Stomach (tissue), 8 donors: ENCODE measurements at regions not wholly inside any gene's neighbourhood (a gene's known extent, or its start where the extent isn't known, plus 50 kb on each side); places are given as distances from the start of the nearest gene placed in this dataset.

Experiments used
- DNase-seq, 2 donors: peaks; one replicate each; pipeline versions ENCODE4 v3.0.0 to v3.0.0-alpha.2; 2013 to 2019
- H3K27ac ChIP-seq, 5 donors: fragments of 200-600 bp in 4 of 5; sonication (generic) in 4 of 5; one replicate each; pipeline ENCODE4 v1.5.1; 2013 to 2019; ENCODE audit warnings: mild to moderate bottlenecking in 1 of 5, moderate library complexity in 1 of 5
- H3K27me3 ChIP-seq, 3 donors: fragments of 200-600 bp; sonication (generic); one replicate each; pipeline ENCODE4 v1.5.1; 2017 to 2019; ENCODE audit warnings: mixed run types in 1 of 3
- H3K36me3 ChIP-seq, 4 donors: fragments of 200-600 bp; sonication (generic); 1 replicate in 3 of 4; 2 replicates in 1 of 4; pipeline ENCODE4 v1.5.1; 2016 to 2019
- H3K4me1 ChIP-seq, 4 donors: fragments of 200-600 bp; sonication (generic); one replicate each; pipeline ENCODE4 v1.5.1; 2016 to 2019
- H3K4me3 ChIP-seq, 4 donors: fragments of 200-600 bp; sonication (generic) in 3 of 4; one replicate each; pipeline ENCODE4 v1.5.1; 2016 to 2019; ENCODE audit warnings: mild to moderate bottlenecking in 1 of 4
- H3K9me3 ChIP-seq, 4 donors: fragments of 200-600 bp; sonication (generic); one replicate each; pipeline ENCODE4 v1.5.1; 2016 to 2019
- CTCF ChIP-seq, 7 experiments: fragments of 450-650 bp in 4 of 7; fragments of 200-600 bp in 3 of 7; sonication (generic) in 3 of 7; IDR thresholded peaks; one replicate each; pipeline ENCODE4 v1.5.1; 2016 to 2019; ENCODE audit warnings: antibody characterized with exemption in 7 of 7, control low read depth in 2 of 7, mild to moderate bottlenecking in 1 of 7
- EP300 ChIP-seq: sonication (generic); formaldehyde crosslinking; IDR thresholded peaks from one replicate; pipeline ENCODE4 v1.6.1; 2017; ENCODE audit warnings: antibody characterized with exemption
- POLR2A ChIP-seq, 4 donors: fragments of 450-650 bp; IDR thresholded peaks; one replicate each; pipeline ENCODE4 v1.6.1; 2016; ENCODE audit warnings: antibody characterized with exemption in 4 of 4, control low read depth in 2 of 4, mild to moderate bottlenecking in 1 of 4, moderate library complexity in 1 of 4
- POLR2AphosphoS5 ChIP-seq, 3 donors: sonication (generic); formaldehyde crosslinking; IDR thresholded peaks; one replicate each; pipeline ENCODE4 v1.6.1; 2016; ENCODE audit warnings: antibody characterized with exemption in 3 of 3
- WGBS, 5 donors: extraction: QIAGEN DNeasy Blood & Tissue Kit in 3 of 5; methylation state at CpG; one replicate each; pipeline versions ENCODE4 v1.1.5 to v1.1.7; 2013 to 2018; 5-methylcytosine and 5-hydroxymethylcytosine counted together
- intact Hi-C: fragments of 100-400 bp; cut with DNase I; formaldehyde crosslinking; loops from one replicate; pipeline ENCODE4 v1.15.1; 2023; ENCODE audit warnings: low total_unique reads
- donor health status: healthy with polysubstance abuse.
- donor health status: Bipolar disorder and iron deficiency.
- donor health status: healthy.

GRCh38 chr16:16865374-16865773, 486.4 kb downstream of the NPIPA7 start:
- no peak overlapping the region for H3K27ac ChIP-seq
- intact Hi-C loops = no loop called here
- TF ChIP-seq POLR2AphosphoS5 (IDR thresholded peaks at IDR 0.05) = no peak
- TF ChIP-seq EP300 = no peak
- TF ChIP-seq CTCF (IDR thresholded peaks at IDR 0.05) = no peak
- no peak for TF ChIP-seq POLR2A (IDR thresholded peaks at IDR 0.05)
- H3K9me3 ChIP-seq = no peaks in the 10 kb centered on the region
- H3K27me3 ChIP-seq = peaks cover 0 to 20% (median 0%) of the 10 kb centered on the region in 3 donors
- H3K4me1 ChIP-seq = no peaks in the 10 kb centered on the region
- DNase-seq = no peak
- H3K4me3 ChIP-seq = no peak overlapping the region
- H3K36me3 ChIP-seq = no peaks in the 10 kb centered on the region
- 70 to 72% (median 72%) methylated on average over 3 of the region's 3 CpGs for WGBS, 5 donors

GRCh38 chr16:16867973-16868372, 489.0 kb downstream of the NPIPA7 start:
- Histone ChIP-seq H3K4me3 (no peak overlapping the region), H3K9me3 (no peaks in the 10 kb centered on the region), H3K27me3 (peaks cover 0 to 44% (median 0%) of the 10 kb centered on the region in 3 donors), H3K4me1 (no peaks in the 10 kb centered on the region), H3K27ac (no peak overlapping the region), H3K36me3 (no peaks in the 10 kb centered on the region)
- WGBS, 5 donors = 47 to 62% (median 54%) methylated on average over 7 of the region's 7 CpGs
- intact Hi-C loops = no loop called here
- no peak for DNase-seq
- no peak for TF ChIP-seq POLR2A (IDR thresholded peaks at IDR 0.05)
- TF ChIP-seq EP300 = no peak
- no peak for TF ChIP-seq CTCF (IDR thresholded peaks at IDR 0.05)
- no peak for TF ChIP-seq POLR2AphosphoS5 (IDR thresholded peaks at IDR 0.05)

GRCh38 chr16:16868727-16869126, 489.8 kb downstream of the NPIPA7 start:
- intact Hi-C loops = no loop called here
- WGBS, 5 donors = 35 to 56% (median 38%) methylated on average over 2 of the region's 2 CpGs

GRCh38 chr16:16869746-16870145, 490.8 kb downstream of the NPIPA7 start:
- TF ChIP-seq POLR2A (IDR thresholded peaks at IDR 0.05) (no peak), EP300 (no peak), CTCF (IDR thresholded peaks at IDR 0.05) (no peak), POLR2AphosphoS5 (IDR thresholded peaks at IDR 0.05) (no peak)
- Histone ChIP-seq H3K4me1 (no peaks in the 10 kb centered on the region), H3K9me3 (no peaks in the 10 kb centered on the region), H3K27ac (no peak overlapping the region), H3K36me3 (no peaks in the 10 kb centered on the region), H3K4me3 (no peak overlapping the region), H3K27me3 (peaks cover 0 to 48% (median 0%) of the 10 kb centered on the region in 3 donors)
- intact Hi-C loops = no loop called here
- DNase-seq = no peak
- WGBS, 5 donors = 56 to 76% (median 67%) methylated on average over 5 of the region's 5 CpGs

More at GRCh38 chr16:16868727-16869126, 489.8 kb downstream of the NPIPA7 start:
- Histone ChIP-seq H3K4me3 (no peak overlapping the region), H3K9me3 (no peaks in the 10 kb centered on the region), H3K27me3 (peaks cover 0 to 48% (median 0%) of the 10 kb centered on the region in 3 donors), H3K36me3 (no peaks in the 10 kb centered on the region), H3K27ac (no peak overlapping the region), H3K4me1 (no peaks in the 10 kb centered on the region)
- no peak for DNase-seq
- TF ChIP-seq POLR2AphosphoS5 (IDR thresholded peaks at IDR 0.05) (no peak), POLR2A (IDR thresholded peaks at IDR 0.05) (no peak), CTCF (IDR thresholded peaks at IDR 0.05) (no peak), EP300 (no peak)
